Right ventricle myocardium superior (tissue), 1 donor: ENCODE measurements at regions not wholly inside any gene's neighbourhood (a gene's known extent, or its start where the extent isn't known, plus 50 kb on each side); places are given as distances from the start of the nearest gene placed in this dataset.
"Not testable (repeated sequence)": the region's sequence is repeated elsewhere in the genome, so short reads cannot be mapped to it uniquely, and the experiment has no call there.

Experiments
- ATAC-seq: fragments of 200-7000 bp; cut with Tn5 transposase; one replicate; pipeline ENCODE4 v1.9.1; 2020; ENCODE audit warnings: mild to moderate bottlenecking; ENCODE audit not compliant: poor library complexity
- DNase-seq: peaks from one replicate; pipeline ENCODE4 v3.0.0-alpha.2; 2020
- intact Hi-C: fragments of 100-400 bp; cut with DNase I; formaldehyde crosslinking; loops from one replicate; pipeline ENCODE4 v1.11.2; 2022
- donor health status: DM: no; HTN: yes; CAD: no; lungs with severe emphysema.

GRCh38 chr4:72661830-72662229 lies 92.8 kb upstream of the ADAMTS3 start:
- DNase-seq (no peak), ATAC-seq (no peak)
- intact Hi-C loops = no loop called here

DNA sequence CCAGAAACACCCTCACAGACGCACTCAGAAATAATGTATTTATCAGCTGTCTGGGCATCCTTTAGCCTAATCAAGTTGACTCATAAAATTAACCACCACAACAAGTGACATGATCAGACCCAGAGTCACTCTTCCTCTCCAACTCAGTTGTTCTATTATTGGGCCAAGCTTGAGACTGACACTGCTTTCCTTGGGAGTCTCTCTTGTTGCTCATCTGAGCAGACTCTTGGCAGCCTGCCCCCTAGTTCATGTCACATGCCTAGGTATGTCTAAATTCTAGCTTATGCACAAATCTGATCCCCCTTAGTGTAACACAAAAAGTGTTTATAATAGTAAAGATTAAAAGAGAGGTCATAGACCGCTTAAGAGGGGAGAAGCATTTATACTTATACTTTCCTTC lies 72.6 kb upstream of the ADAMTS3 start:
- intact Hi-C loops = no loop called here
- no peak for ATAC-seq
- DNase-seq = no peak

GRCh38 chr4:72636866-72637265 lies 67.8 kb upstream of the ADAMTS3 start:
- intact Hi-C loops, ATAC-seq, DNase-seq: not testable (repeated sequence)

GRCh38 chr4:72635931-72636330 lies 66.9 kb upstream of the ADAMTS3 start:
- intact Hi-C loops, DNase-seq, ATAC-seq: not testable (repeated sequence)

GRCh38 chr4:72632253-72632652 lies 63.2 kb upstream of the ADAMTS3 start:
- intact Hi-C loops, ATAC-seq: not testable (repeated sequence)

GRCh38 chr4:72631296-72631695 lies 62.3 kb upstream of the ADAMTS3 start:
- ATAC-seq (no peak), DNase-seq (peak; percentile 39)
- intact Hi-C loops = no loop called here

More at GRCh38 chr4:72632253-72632652, 63.2 kb upstream of the ADAMTS3 start:
- DNase-seq = not testable (repeated sequence)

- no peak for DNase-seq
- intact Hi-C loops = no loop called here
- ATAC-seq = no peak
Observed at GRCh38 chr4:72629540-72629939, 60.5 kb upstream of the ADAMTS3 start.

DNA sequence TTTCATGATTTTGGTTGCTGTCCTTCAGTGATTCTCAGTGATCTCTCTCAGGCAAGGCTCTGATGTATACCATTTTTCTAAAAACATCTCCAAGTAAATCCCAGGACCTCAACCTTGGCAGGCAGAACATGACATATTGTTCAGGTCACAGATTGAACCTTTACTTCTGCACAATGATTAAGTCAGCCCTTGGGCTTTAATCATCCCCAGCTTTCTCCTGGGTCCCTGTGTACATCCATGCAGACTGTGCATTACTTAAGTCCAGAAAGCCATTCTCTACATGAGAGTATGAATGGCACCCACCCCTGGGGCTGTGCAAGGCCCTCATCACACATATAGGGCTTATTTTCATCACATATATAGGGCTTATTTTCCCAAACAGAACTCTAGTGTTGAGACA lies 58.7 kb upstream of the ADAMTS3 start:
- no peak for ATAC-seq
- intact Hi-C loops = no loop called here

More for the DNA sequence above, 58.7 kb upstream of the ADAMTS3 start:
- no peak for DNase-seq
